HL-60/S4 treated with retinoic acid at 250 ng/mL for 4 days and 3 days (cell line): ENCODE measurements at regions not wholly inside any gene's neighbourhood (a gene's known extent, or its start where the extent isn't known, plus 50 kb on each side); places are given as distances from the start of the nearest gene placed in this dataset.

Experiments used
- in situ Hi-C: fragments of 300-500 bp; cut with MboI; formaldehyde crosslinking; loops from 2 replicates; pipeline ENCODE4 v1.7.0; 2022; ENCODE audit warnings: low sequenced_read_pairs

- in situ Hi-C loops = no loop called here
Observed at GRCh38 chr7:22676385-22676784, 50.6 kb upstream of the IL6 start.

- in situ Hi-C loops = no loop called here
Observed at GRCh38 chr7:22675917-22676343, 51.1 kb upstream of the IL6 start.

GRCh38 chr7:22675421-22675820 is 51.6 kb upstream of the IL6 start:
- in situ Hi-C loops = no loop called here

GRCh38 chr7:22672846-22673680 is 53.9 kb upstream of the IL6 start:
- in situ Hi-C loops = no loop called here

GRCh38 chr7:22671177-22671879 is 55.7 kb upstream of the IL6 start:
- in situ Hi-C loops = no loop called here

GRCh38 chr7:22670422-22670815 is 56.6 kb upstream of the IL6 start:
- in situ Hi-C loops = no loop called here

- in situ Hi-C loops = no loop called here
Observed at GRCh38 chr7:22669692-22670421, 57.1 kb upstream of the IL6 start.

- in situ Hi-C loops = no loop called here
Observed at GRCh38 chr7:22668971-22669401, 58.0 kb upstream of the IL6 start.

GRCh38 chr7:22667562-22668239 is 59.3 kb upstream of the IL6 start:
- in situ Hi-C loops = no loop called here

- in situ Hi-C loops = no loop called here
Observed at GRCh38 chr7:22667187-22667561, 59.8 kb upstream of the IL6 start.

- in situ Hi-C loops = no loop called here
Observed at GRCh38 chr7:22666732-22667131, 60.3 kb upstream of the IL6 start.

- in situ Hi-C loops = no loop called here
Observed at GRCh38 chr7:22665923-22666322, 61.1 kb upstream of the IL6 start.

- in situ Hi-C loops = no loop called here
Observed at GRCh38 chr7:22664988-22665798, 61.8 kb upstream of the IL6 start.

GRCh38 chr7:22663721-22664120 is 63.3 kb upstream of the IL6 start:
- in situ Hi-C loops = no loop called here

- in situ Hi-C loops = no loop called here
Observed at GRCh38 chr7:22663357-22663718, 63.7 kb upstream of the IL6 start.

GRCh38 chr7:22662556-22663356 is 64.2 kb upstream of the IL6 start:
- in situ Hi-C loops = no loop called here

GRCh38 chr7:22662036-22662435 is 65.0 kb upstream of the IL6 start:
- in situ Hi-C loops = no loop called here

GRCh38 chr7:22660732-22661131 is 66.3 kb upstream of the IL6 start:
- in situ Hi-C loops = no loop called here

- in situ Hi-C loops = no loop called here
Observed at GRCh38 chr7:22660293-22660692, 66.7 kb upstream of the IL6 start.

GRCh38 chr7:22659741-22660140 is 67.3 kb upstream of the IL6 start:
- in situ Hi-C loops = no loop called here
